ENCODE measurements at regions not wholly inside any gene's neighbourhood (a gene's known extent, or its start where the extent isn't known, plus 50 kb on each side); places are given as distances from the start of the nearest gene placed in this dataset.

- Histone ChIP-seq H3K36me3 (replicated peaks in 1 of 2; ENCODE audit: control insufficient read depth in 1 of 2, insufficient read depth in 2 of 2, low read length in 2 of 2) (no peaks in the 10 kb centered on the region), H3K79me2 (ENCODE audit: insufficient read depth, low read length) (no peaks in the 10 kb centered on the region), H3K27ac (ENCODE audit: extremely low read length, insufficient read depth, low read length) (no peak overlapping the region), H2AFZ (ENCODE audit: low read length) (no peak overlapping the region), H3K9me3 (ENCODE audit: low read length) (peaks cover 57% of the 10 kb centered on the region), H3K4me1 (ENCODE audit: insufficient read depth, low read length) (no peaks in the 10 kb centered on the region), H3K4me3 (replicated peaks in 1 of 3; ENCODE audit: insufficient read depth in 1 of 3, low read depth in 2 of 3, low read length in 3 of 3) (no peak overlapping the region), H3K9ac (ENCODE audit: insufficient read depth, low read depth, low read length) (no peak overlapping the region), H3K4me2 (ENCODE audit: low read depth, low read length) (no peak overlapping the region), H4K20me1 (ENCODE audit: insufficient read depth, low read length) (no peaks in the 10 kb centered on the region), H3K27me3 (ENCODE audit: control insufficient read depth in 1 of 2, insufficient read depth in 2 of 2, low read length in 2 of 2) (no peaks in the 10 kb centered on the region)
- CTCF ChIA-PET (ENCODE audit: low intra/inter-chr PET ratio, low total read pairs) = no interaction called here
- no TSS peak for BruUV-seq (replicated peaks)
- no peak for DNase-seq (ENCODE audit: low spot score)
- POLR2A ChIA-PET = no interaction called here
- no peak for FAIRE-seq
- no peak for TF ChIP-seq ZNF614 (CRISPR knock-in tag; IDR thresholded peaks at IDR 0.05; ENCODE audit: borderline replicate concordance)
- no peak for TF ChIP-seq ZNF547 (CRISPR knock-in tag; IDR thresholded peaks at IDR 0.05)
- no peak for TF ChIP-seq ZNF768 (CRISPR knock-in tag; IDR thresholded peaks at IDR 0.05)
- no peak for TF ChIP-seq ZMYM2 (CRISPR knock-in tag; IDR thresholded peaks at IDR 0.05)
- no peak for TF ChIP-seq SOX5 (CRISPR knock-in tag; IDR thresholded peaks at IDR 0.05; ENCODE audit: borderline replicate concordance)
- no peak for TF ChIP-seq ZNF790 (CRISPR knock-in tag; IDR thresholded peaks at IDR 0.05; ENCODE audit: borderline replicate concordance)
- no peak for TF ChIP-seq ZNF709 (CRISPR knock-in tag; IDR thresholded peaks at IDR 0.05)
- no peak for TF ChIP-seq PAX8 (CRISPR knock-in tag; IDR thresholded peaks at IDR 0.05; ENCODE audit: borderline replicate concordance)
- no peak for TF ChIP-seq YY1 (IDR thresholded peaks at IDR 0.05; ENCODE audit: insufficient read depth, insufficient replicate concordance, low read depth, low read length)
- TF ChIP-seq ZMAT3 (CRISPR knock-in tag; conservative IDR thresholded peaks at IDR 0.05) = no peak
- 11% methylated on average over 1 of the region's 1 CpG for WGBS (ENCODE audit: low lambda C conversion rate)
- intact Hi-C loops (cut with micrococcal nuclease; ENCODE audit: unreplicated experiment) (no loop called here), in situ Hi-C loops (cut with HindIII; ENCODE audit: extremely low pct_ligation_motif_present, low pct_unique_long_range_greater_than_20kb) (no loop called here)
- no peak for ATAC-seq
Measured at GRCh38 chrX:144717682-144718081, 529.6 kb upstream of the SPANXN1 start.

- Histone ChIP-seq H2AFZ (ENCODE audit: low read length) (no peak overlapping the region), H3K36me3 (replicated peaks in 1 of 2; ENCODE audit: control insufficient read depth in 1 of 2, insufficient read depth in 2 of 2, low read length in 2 of 2) (no peaks in the 10 kb centered on the region), H3K27ac (ENCODE audit: extremely low read length, insufficient read depth, low read length) (no peak overlapping the region), H3K9ac (ENCODE audit: insufficient read depth, low read depth, low read length) (no peak overlapping the region), H3K79me2 (ENCODE audit: insufficient read depth, low read length) (no peaks in the 10 kb centered on the region), H3K4me1 (ENCODE audit: insufficient read depth, low read length) (no peaks in the 10 kb centered on the region), H3K27me3 (ENCODE audit: control insufficient read depth in 1 of 2, insufficient read depth in 2 of 2, low read length in 2 of 2) (no peaks in the 10 kb centered on the region), H4K20me1 (ENCODE audit: insufficient read depth, low read length) (no peaks in the 10 kb centered on the region), H3K4me3 (replicated peaks in 1 of 3; ENCODE audit: insufficient read depth in 1 of 3, low read depth in 2 of 3, low read length in 3 of 3) (no peak overlapping the region), H3K4me2 (ENCODE audit: low read depth, low read length) (no peak overlapping the region), H3K9me3 (ENCODE audit: low read length) (peaks cover 72% of the 10 kb centered on the region)
- 42% methylated on average over 6 of the region's 6 CpGs for WGBS (ENCODE audit: low lambda C conversion rate)
- no peak for ATAC-seq
- no peak for DNase-seq (ENCODE audit: low spot score)
- CTCF ChIA-PET (ENCODE audit: low intra/inter-chr PET ratio, low total read pairs) = no interaction called here
- in situ Hi-C loops (cut with HindIII; ENCODE audit: extremely low pct_ligation_motif_present, low pct_unique_long_range_greater_than_20kb) (no loop called here), intact Hi-C loops (cut with micrococcal nuclease; ENCODE audit: unreplicated experiment) (no loop called here)
- POLR2A ChIA-PET = no interaction called here
- FAIRE-seq = no peak
- BruUV-seq (replicated peaks) = no TSS peak
- TF ChIP-seq ZNF772 (CRISPR knock-in tag; IDR thresholded peaks at IDR 0.05) = no peak
- TF ChIP-seq ZNF768 (CRISPR knock-in tag; IDR thresholded peaks at IDR 0.05) = no peak
- no peak for TF ChIP-seq ZNF335 (CRISPR knock-in tag; IDR thresholded peaks at IDR 0.05)
- TF ChIP-seq ZNF782 (CRISPR knock-in tag; IDR thresholded peaks at IDR 0.05; ENCODE audit: borderline replicate concordance) = no peak
- no peak for TF ChIP-seq CREB1 (IDR thresholded peaks at IDR 0.05)
- TF ChIP-seq CREB1 (CRISPR knock-in tag; IDR thresholded peaks at IDR 0.05) = no peak
- no peak for TF ChIP-seq ZMYM3 (CRISPR knock-in tag; IDR thresholded peaks at IDR 0.05)
- no peak for TF ChIP-seq MBNL3 (CRISPR knock-in tag; conservative IDR thresholded peaks at IDR 0.05)
- no peak for TF ChIP-seq FIP1L1 (IDR thresholded peaks at IDR 0.05; ENCODE audit: borderline replicate concordance, insufficient read depth, low read depth, low read length)
- no peak for TF ChIP-seq SMAD3 (CRISPR knock-in tag; IDR thresholded peaks at IDR 0.05)
- TF ChIP-seq CSRNP1 (CRISPR knock-in tag; IDR thresholded peaks at IDR 0.05) = no peak
- no peak for TF ChIP-seq GTF3A (CRISPR knock-in tag; conservative IDR thresholded peaks at IDR 0.05)
Measured at GRCh38 chrX:144722307-144722706, 525.0 kb upstream of the SPANXN1 start.

Data from HepG2 (cell line).